ENCODE measurements at regions not wholly inside any gene's neighbourhood (a gene's known extent, or its start where the extent isn't known, plus 50 kb on each side); places are given as distances from the start of the nearest gene placed in this dataset.

DNA sequence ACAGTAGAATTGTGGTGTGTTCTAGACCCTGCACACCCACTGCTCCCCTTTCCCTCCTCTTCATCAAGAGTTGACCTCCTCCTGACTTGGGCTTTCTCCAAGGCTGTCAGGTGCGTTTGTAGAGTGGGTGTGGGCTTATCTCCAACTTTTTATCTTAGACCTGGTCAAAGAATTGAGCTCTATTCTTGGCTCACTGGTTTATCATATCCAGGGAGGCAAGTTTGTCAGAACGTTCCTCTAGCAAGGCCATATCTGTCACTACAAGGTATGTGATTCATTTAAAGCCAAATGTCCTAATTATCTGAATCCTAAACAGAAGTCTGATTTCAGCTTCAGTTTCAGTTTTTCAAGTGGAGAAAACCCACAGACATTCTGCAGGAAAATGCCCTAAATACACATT lies 117.1 kb upstream of the MGAT5 start:
- Mint-ChIP-seq H3K9me3 (no peaks in the 10 kb centered on the region), H3K27me3 (no peaks in the 10 kb centered on the region), H3K27ac (peak overlapping the region in 4 of 10 donors; percentile 34 to 63 (median 62)), H3K4me3 (peak overlapping the region in 9 of 10 donors; percentile 34 to 67 (median 47)), H3K4me1 (peaks cover 42 to 95% (median 81%) of the 10 kb centered on the region in 4 donors), H3K36me3 (peaks cover 0 to 8% (median 6%) of the 10 kb centered on the region in 3 donors)
- no peak for DNase-seq
- POLR2A ChIA-PET = interaction anchor here (1.1 kb wide), 1 partner anchor 14 kb away, joined by 4 read pairs; no protein-coding TSS in a partner anchor
- no peak for ATAC-seq

DNA sequence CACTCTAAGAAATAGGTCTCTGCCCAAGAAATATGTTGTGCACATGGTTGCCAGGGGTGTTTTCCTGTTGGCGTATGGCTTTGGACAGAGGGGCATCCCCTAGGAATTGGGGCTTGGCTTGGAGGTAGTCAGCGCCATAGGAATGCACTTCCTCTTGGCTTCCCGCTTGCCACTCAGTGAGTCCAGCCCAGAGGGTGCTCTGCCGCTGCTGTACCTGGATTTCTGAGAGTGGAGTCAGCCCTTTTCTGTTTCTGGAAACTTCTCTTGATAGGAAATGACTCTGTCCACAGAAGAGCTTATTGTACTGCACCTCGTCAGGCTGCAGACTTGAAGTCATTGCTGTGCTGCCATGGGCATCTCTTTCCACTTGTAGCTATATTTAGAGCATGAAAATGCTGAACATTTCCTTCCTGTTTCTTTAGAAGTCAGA lies 116.7 kb upstream of the MGAT5 start:
- Mint-ChIP-seq H3K36me3 (peaks cover 0 to 4% (median 4%) of the 10 kb centered on the region in 3 donors), H3K4me1 (peaks cover 46 to 95% (median 85%) of the 10 kb centered on the region in 4 donors), H3K9me3 (no peaks in the 10 kb centered on the region), H3K4me3 (peak overlapping the region in 9 of 10 donors; percentile 9 to 67 (median 57)), H3K27ac (peak overlapping the region in 4 of 10 donors; percentile 30 to 67 (median 62)), H3K27me3 (no peaks in the 10 kb centered on the region)
- DNase-seq (no peak), ATAC-seq (peak; percentile 27 to 28)
- POLR2A ChIA-PET = interaction anchor here (1.1 kb wide), 1 partner anchor 14 kb away, joined by 4 read pairs; no protein-coding TSS in a partner anchor

DNA sequence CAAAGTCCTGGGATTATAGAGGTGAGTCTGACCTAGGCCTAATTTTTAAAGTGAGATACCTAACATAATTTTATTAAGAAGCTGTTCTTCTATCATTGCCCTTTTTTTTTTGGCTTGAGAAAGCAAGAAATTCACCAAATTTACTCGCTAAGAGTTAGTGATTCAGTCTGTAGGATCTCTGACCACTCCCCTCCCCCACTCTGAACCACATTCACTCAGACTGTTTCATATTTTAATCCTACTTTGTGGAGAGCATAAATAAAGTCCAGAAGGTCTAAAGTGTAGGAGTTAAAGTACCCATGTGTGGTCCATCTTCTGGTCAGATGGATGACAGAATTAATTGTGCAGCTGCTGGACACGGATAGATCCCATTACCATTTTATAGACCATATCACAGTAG lies 115.8 kb upstream of the MGAT5 start:
- H3K27ac Mint-ChIP-seq = peak overlapping the region in 1 of 10 donors; percentile 42
- DNase-seq = no peak
- peaks cover 0 to 2% (median 0%) of the 10 kb centered on the region in 3 donors for H3K36me3 Mint-ChIP-seq
- no peaks in the 10 kb centered on the region for H3K9me3 Mint-ChIP-seq
- H3K4me1 Mint-ChIP-seq = peaks cover 54 to 96% (median 90%) of the 10 kb centered on the region in 4 donors
- POLR2A ChIA-PET = no interaction called here
- ATAC-seq = no peak
- H3K27me3 Mint-ChIP-seq = no peaks in the 10 kb centered on the region
- no peak overlapping the region for H3K4me3 Mint-ChIP-seq

DNA sequence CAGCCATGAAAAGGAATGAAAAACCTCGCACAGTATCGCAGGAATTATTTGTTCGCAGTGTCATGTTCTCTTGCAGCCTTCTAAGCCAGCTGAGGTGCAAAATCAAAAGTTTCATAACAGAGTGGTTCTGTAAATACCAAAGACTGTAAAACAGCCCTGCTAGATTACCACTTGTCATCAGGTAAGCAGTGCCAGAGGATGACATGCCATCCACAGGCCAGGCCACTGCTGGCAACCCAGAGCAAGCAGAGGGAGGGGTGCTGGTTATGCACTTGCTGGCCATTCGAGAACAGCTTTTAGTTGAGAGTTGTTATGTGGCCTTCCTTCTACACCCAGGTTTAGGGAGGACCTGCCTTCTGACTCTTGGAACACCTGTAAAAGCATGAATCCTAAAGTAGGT lies 114.3 kb upstream of the MGAT5 start:
- ATAC-seq (no peak), DNase-seq (no peak)
- Mint-ChIP-seq H3K4me1 (peaks cover 56 to 94% (median 88%) of the 10 kb centered on the region in 4 donors), H3K4me3 (peak overlapping the region in 1 of 10 donors; percentile 13), H3K27me3 (no peaks in the 10 kb centered on the region), H3K36me3 (peaks cover 0 to 9% (median 4%) of the 10 kb centered on the region in 3 donors), H3K9me3 (no peaks in the 10 kb centered on the region), H3K27ac (peak overlapping the region in 5 of 10 donors; percentile 28 to 92 (median 70))
- POLR2A ChIA-PET = no interaction called here

DNA sequence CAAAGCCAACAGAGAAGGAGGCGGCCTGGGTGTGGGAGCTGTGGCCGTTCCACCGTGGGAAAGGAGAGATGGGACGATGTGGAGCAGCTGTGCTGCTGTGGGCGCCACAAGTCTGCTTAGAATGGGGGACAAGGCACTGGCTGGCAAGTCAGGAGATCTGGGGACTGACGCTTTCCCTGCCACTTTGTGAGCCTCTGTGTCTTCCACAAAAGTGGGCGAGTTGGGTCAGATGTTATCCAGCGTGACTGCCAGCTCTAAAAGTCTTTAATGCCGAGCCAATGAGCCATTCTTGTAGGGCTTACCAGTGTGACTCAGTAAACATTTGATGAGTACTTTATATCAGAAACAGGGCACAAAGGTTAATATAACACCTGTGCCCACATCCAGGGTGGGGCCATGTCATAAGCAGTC lies 113.6 kb upstream of the MGAT5 start:
- POLR2A ChIA-PET = no interaction called here
- ATAC-seq = no peak
- Mint-ChIP-seq H3K4me3 (peak overlapping the region in 3 of 10 donors; percentile 2 to 47 (median 13)), H3K36me3 (peaks cover 0 to 9% (median 4%) of the 10 kb centered on the region in 3 donors), H3K4me1 (peaks cover 56 to 92% (median 89%) of the 10 kb centered on the region in 4 donors), H3K27ac (peak overlapping the region in 7 of 10 donors; percentile 28 to 92 (median 61)), H3K27me3 (no peaks in the 10 kb centered on the region), H3K9me3 (no peaks in the 10 kb centered on the region)
- no peak for DNase-seq

DNA sequence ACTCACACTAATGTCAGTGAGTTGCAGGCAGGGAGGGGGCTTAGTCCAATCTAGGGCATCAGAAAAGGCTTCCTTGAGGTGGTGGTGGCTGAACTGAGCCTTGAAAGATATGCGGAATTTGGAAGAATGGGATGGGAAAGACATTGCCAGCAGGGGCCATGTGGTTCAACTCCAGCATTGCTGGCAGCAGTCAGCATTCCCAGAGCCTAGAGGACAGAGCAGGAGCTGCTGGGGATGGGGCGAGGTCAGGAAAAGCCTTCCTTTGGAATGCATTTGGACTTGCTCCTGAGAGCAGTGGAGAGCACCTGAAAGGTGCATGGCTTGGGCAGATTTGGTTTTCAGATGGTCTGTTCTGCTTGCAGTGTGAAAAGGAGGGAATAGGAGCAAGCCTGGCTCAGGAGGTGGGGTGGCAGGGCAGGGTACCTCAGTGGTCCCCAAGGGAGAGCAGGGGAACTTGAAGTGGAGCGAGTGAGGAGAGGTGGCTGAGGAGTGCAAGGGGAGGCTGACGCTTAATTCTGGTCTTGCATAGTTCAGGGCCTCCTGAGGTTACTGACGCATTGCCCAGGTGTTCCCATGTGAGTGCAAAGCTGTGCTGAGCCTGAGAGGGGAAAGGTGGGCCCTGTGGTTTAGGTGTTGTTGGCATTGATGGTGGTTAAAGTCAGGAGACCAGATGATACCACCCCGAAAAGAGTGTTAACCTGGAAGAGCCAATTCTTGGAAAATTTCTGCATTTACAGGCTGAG lies 112.1 kb upstream of the MGAT5 start:
- peak overlapping the region in 2 of 10 donors; percentile 12 to 35 for H3K4me3 Mint-ChIP-seq
- H3K4me1 Mint-ChIP-seq = peaks cover 60 to 93% (median 90%) of the 10 kb centered on the region in 4 donors
- H3K27ac Mint-ChIP-seq = peak overlapping the region; percentile 7 to 85 (median 68)
- H3K27me3 Mint-ChIP-seq = no peaks in the 10 kb centered on the region
- H3K9me3 Mint-ChIP-seq = no peaks in the 10 kb centered on the region
- ATAC-seq = no peak
- no peak for DNase-seq
- peaks cover 0 to 9% (median 4%) of the 10 kb centered on the region in 3 donors for H3K36me3 Mint-ChIP-seq
- POLR2A ChIA-PET = no interaction called here

DNA sequence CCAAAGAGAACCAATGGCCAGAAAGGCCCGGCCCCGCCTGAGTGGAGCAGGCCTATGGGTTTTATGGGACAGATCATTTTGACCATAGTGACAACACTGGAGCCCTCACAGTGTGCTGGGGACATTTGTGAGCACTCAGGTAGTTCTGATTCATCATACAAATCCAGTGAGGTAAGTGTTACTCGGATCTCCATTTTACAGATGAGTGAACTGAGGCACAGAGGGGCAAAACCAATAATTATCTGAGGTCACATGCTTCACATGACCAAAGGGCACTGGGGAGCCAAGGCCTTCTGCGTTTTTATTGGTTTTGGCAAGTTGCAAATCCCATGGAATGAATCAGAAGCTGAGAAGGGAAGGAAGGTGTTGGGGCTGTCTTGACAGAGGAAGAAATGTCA lies 111.5 kb upstream of the MGAT5 start:
- peak overlapping the region in 9 of 10 donors; percentile 7 to 87 (median 70) for H3K27ac Mint-ChIP-seq

DNA sequence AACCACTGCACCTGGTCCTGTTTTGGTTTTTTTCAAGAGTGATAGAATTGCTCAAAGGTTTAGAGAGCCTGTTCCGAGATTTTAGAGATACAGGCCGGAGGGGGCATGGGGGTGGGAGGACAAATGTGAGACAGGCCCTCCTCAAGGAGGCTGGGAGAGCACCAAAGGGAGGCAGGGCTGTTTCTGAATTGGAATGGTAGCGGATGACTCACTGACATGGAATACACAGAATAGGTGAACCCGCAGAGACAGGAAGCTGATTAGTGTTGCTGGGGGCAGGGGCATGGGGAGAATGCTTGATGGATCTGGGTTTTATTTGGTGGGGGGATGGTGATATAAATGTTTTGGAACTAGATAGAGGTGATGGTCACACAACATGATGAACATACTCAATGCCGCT lies 111.0 kb upstream of the MGAT5 start:
- Mint-ChIP-seq H3K27me3 (no peaks in the 10 kb centered on the region), H3K27ac (peak overlapping the region in 9 of 10 donors; percentile 41 to 87 (median 66)), H3K9me3 (no peaks in the 10 kb centered on the region), H3K4me1 (peaks cover 56 to 89% (median 87%) of the 10 kb centered on the region in 4 donors), H3K4me3 (no peak overlapping the region), H3K36me3 (peaks cover 0 to 9% (median 4%) of the 10 kb centered on the region in 3 donors)
- no peak for ATAC-seq
- POLR2A ChIA-PET = no interaction called here
- DNase-seq = no peak

More for the DNA sequence above, 111.5 kb upstream of the MGAT5 start:
- Mint-ChIP-seq H3K27me3 (no peaks in the 10 kb centered on the region), H3K4me1 (peaks cover 55 to 93% (median 87%) of the 10 kb centered on the region in 4 donors), H3K4me3 (no peak overlapping the region), H3K9me3 (no peaks in the 10 kb centered on the region), H3K36me3 (peaks cover 0 to 9% (median 4%) of the 10 kb centered on the region in 3 donors)
- POLR2A ChIA-PET = no interaction called here
- ATAC-seq = no peak
- no peak for DNase-seq

DNA sequence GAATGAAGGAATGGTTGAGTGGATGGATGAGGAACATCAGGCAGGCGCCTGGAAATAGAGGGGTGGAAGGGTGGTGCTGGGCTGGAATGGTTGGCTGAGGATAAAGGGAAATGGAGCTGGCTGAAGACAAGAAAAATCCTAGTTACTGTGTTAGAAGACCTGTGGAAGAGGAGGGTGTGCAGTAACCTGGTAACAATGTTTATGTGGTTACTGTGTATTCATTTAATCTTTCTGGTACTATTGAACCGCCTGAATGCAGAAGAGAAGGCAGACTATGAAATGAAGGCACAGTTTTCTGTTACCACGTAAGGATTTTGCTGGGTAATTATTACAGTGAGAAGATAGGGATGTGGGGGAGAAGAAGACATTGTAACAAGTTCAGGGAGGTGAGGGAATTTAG lies 110.3 kb upstream of the MGAT5 start:
- Mint-ChIP-seq H3K9me3 (no peaks in the 10 kb centered on the region), H3K4me3 (peak overlapping the region in 1 of 10 donors; percentile 36), H3K4me1 (peaks cover 54 to 89% (median 86%) of the 10 kb centered on the region in 4 donors), H3K36me3 (peaks cover 0 to 9% (median 4%) of the 10 kb centered on the region in 3 donors), H3K27me3 (no peaks in the 10 kb centered on the region), H3K27ac (peak overlapping the region in 9 of 10 donors; percentile 1 to 76 (median 35))
- POLR2A ChIA-PET = no interaction called here
- peak in 1 of 2 donors; percentile 42 for ATAC-seq
- DNase-seq = no peak

DNA sequence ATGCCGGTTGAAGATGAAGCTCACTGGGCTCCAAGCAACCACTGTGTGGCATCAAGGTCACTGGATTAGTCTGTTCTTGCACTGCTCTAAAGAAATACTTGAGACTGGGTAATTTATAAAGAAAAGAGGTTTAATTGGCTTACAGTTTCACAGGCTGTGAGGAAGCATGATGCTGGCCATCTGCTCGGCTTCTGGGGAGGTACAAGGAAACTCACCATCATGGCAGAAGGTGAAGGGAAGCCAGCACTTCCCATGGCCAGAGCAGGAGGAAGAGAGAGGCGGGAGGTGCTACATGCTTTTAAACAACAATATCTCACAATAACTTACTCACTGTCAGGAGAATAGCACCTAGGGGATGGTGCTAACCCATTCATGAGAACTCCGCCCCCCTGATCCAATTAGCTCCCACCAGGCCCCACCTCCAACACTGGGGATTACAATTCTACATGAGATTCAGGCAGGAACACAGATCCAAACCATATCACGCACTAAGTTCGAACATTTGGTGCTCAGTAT lies 109.7 kb upstream of the MGAT5 start:
- ATAC-seq (no peak), DNase-seq (no peak)
- Mint-ChIP-seq H3K4me3 (peak overlapping the region in 1 of 10 donors; percentile 36), H3K27me3 (no peaks in the 10 kb centered on the region), H3K4me1 (peaks cover 51 to 84% (median 81%) of the 10 kb centered on the region in 4 donors), H3K36me3 (peaks cover 0 to 9% (median 4%) of the 10 kb centered on the region in 3 donors), H3K27ac (peak overlapping the region in 8 of 10 donors; percentile 13 to 76 (median 46)), H3K9me3 (no peaks in the 10 kb centered on the region)
- POLR2A ChIA-PET = no interaction called here

DNA sequence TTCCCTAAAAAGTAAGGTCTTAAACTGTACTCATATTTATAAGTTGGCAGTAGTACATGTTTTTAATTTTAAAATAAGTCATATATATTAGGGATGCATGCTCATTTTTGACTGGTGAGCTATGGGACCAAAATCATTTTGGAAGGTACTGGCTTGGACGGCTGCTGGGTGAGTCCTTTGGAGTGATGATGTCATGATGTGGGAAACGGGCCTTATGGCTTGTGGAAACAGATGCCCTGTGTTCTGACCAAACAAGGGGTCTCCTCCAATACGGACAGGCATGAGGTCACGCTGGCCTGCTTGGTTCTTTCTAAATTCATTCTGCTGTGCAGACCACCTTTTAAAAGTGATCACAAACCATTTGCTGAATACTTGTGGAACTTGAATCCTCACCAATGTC lies 109.2 kb upstream of the MGAT5 start:
- no peak for ATAC-seq
- H3K27ac Mint-ChIP-seq = peak overlapping the region in 1 of 10 donors; percentile 17
- peaks cover 54 to 84% (median 80%) of the 10 kb centered on the region in 4 donors for H3K4me1 Mint-ChIP-seq
- POLR2A ChIA-PET = no interaction called here
- H3K4me3 Mint-ChIP-seq = no peak overlapping the region
- H3K27me3 Mint-ChIP-seq = no peaks in the 10 kb centered on the region
- H3K36me3 Mint-ChIP-seq = peaks cover 0 to 9% (median 4%) of the 10 kb centered on the region in 3 donors
- H3K9me3 Mint-ChIP-seq = no peaks in the 10 kb centered on the region
- DNase-seq = no peak

DNA sequence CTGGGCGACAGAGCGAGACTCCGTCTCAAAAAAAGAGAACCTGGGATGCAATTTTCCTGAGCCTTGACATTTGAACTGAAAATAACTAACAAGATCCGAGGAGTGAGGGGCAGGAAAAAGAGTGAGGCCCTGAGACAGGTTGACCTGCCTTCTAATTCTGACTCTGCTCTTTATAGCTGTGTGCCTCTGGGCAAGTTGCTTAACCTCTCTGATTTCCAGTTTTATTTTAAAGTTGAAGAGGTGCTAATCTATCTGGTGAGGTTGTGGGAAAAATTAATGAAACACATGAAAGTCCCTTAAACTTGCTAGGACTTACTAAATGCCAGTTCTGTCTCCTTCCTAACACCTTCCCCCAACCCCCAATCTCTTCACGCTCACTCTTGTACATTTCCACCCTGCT lies 108.4 kb upstream of the MGAT5 start:
- Mint-ChIP-seq H3K27ac (peak overlapping the region; percentile 2 to 78 (median 41)), H3K9me3 (no peaks in the 10 kb centered on the region), H3K4me3 (no peak overlapping the region), H3K36me3 (peaks cover 0 to 9% (median 4%) of the 10 kb centered on the region in 3 donors), H3K4me1 (peaks cover 52 to 84% (median 79%) of the 10 kb centered on the region in 4 donors), H3K27me3 (no peaks in the 10 kb centered on the region)
- POLR2A ChIA-PET = no interaction called here
- no peak for ATAC-seq
- no peak for DNase-seq

DNA sequence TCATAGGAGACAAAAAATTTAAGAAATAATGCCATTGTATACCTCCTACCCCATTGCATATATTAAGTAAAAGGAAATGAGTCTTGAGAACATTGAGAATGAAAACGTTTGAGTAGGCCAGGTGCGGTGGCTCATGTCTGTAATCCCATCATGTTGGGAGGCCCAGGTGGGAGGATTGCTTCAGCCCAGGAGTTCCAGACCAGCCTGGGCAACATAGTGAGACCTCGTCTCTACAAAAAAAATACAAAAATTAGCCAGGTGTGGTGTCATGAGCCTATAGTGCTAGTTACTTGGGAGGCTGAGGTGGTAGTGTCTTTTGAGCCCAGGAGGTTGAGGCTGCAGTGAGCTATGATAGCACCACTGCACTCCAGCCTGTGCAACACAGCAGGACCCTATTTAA lies 107.7 kb upstream of the MGAT5 start:
- DNase-seq (no peak), ATAC-seq (no peak)
- Mint-ChIP-seq H3K27me3 (no peaks in the 10 kb centered on the region), H3K4me1 (peaks cover 46 to 78% (median 73%) of the 10 kb centered on the region in 4 donors), H3K36me3 (peaks cover 0 to 9% (median 4%) of the 10 kb centered on the region in 3 donors), H3K4me3 (no peak overlapping the region), H3K9me3 (no peaks in the 10 kb centered on the region), H3K27ac (peak overlapping the region in 9 of 10 donors; percentile 2 to 78 (median 45))
- POLR2A ChIA-PET = no interaction called here
